T-helper 17 cell (primary cell): ENCODE measurements at regions not wholly inside any gene's neighbourhood (a gene's known extent, or its start where the extent isn't known, plus 50 kb on each side); places are given as distances from the start of the nearest gene placed in this dataset.
A peak's percentile ranks its signal among the peaks of the same experiment; 100 is the strongest.

Experiments used
- ATAC-seq: fragments of 150-1000 bp; cut with Tn5 transposase; 2 replicates; pipeline ENCODE4 v1.10.0; 2021; ENCODE audit warnings: mild to moderate bottlenecking, moderate library complexity
- DNase-seq, 3 donors: peaks; one replicate each; pipeline versions ENCODE4 v3.0.0 to v3.0.0-alpha.2; 2020 to 2021
- H3K9me3 ChIP-seq: one replicate; pipeline ENCODE4 v1.7.0; 2013; ENCODE audit warnings: low read length, mild to moderate bottlenecking; ENCODE audit not compliant: control insufficient read depth, poor library complexity, severe bottlenecking
- H3K27ac Mint-ChIP-seq: one replicate; pipeline ENCODE4 v1.8.0; 2022; ENCODE audit warnings: mild to moderate bottlenecking, moderate library complexity, mixed read lengths
- H3K27me3 Mint-ChIP-seq: one replicate; pipeline ENCODE4 v1.8.0; 2022; ENCODE audit warnings: mixed read lengths
- H3K36me3 Mint-ChIP-seq: one replicate; pipeline ENCODE4 v1.8.0; 2022; ENCODE audit warnings: low read depth, mixed read lengths
- H3K4me1 Mint-ChIP-seq: one replicate; pipeline ENCODE4 v1.8.0; 2022; ENCODE audit warnings: mild to moderate bottlenecking, mixed read lengths
- H3K4me3 Mint-ChIP-seq: one replicate; pipeline ENCODE4 v1.8.0; 2022; ENCODE audit warnings: mild to moderate bottlenecking, moderate library complexity, mixed read lengths

GRCh38 chr17:72403713-72404209 is 282.9 kb downstream of the SOX9 start:
- DNase-seq (no peak), ATAC-seq (no peak)
- no peak overlapping the region for H3K4me3 Mint-ChIP-seq
- H3K36me3 Mint-ChIP-seq, result no peaks in the 10 kb centered on the region
- H3K27me3 Mint-ChIP-seq, result no peaks in the 10 kb centered on the region
- H3K4me1 Mint-ChIP-seq, result no peaks in the 10 kb centered on the region
- no peaks in the 10 kb centered on the region for H3K9me3 ChIP-seq
- no peak overlapping the region for H3K27ac Mint-ChIP-seq

DNA sequence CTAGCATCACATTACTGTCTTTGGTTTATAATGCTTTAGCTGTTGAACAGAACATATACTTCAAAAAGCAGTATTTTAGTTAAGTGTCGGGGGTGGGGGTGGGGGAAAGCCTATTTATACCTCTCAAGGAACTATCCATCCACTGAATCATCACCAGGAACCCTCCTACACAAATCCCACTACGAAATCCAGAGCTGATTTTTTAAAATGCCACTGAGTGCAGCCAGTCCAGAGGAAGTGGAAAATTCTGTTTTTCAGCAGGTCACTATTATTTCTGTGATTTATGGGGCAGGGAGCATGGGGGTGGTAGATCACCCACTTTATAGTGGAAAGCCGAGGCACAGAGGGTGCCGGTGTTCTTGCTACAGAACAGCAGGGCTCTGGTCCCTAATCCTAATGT is 284.1 kb downstream of the SOX9 start:
- H3K9me3 ChIP-seq, result no peaks in the 10 kb centered on the region
- DNase-seq, result no peak
- no peak overlapping the region for H3K4me3 Mint-ChIP-seq
- H3K27ac Mint-ChIP-seq, result no peak overlapping the region
- no peak for ATAC-seq
- no peaks in the 10 kb centered on the region for H3K27me3 Mint-ChIP-seq
- no peaks in the 10 kb centered on the region for H3K36me3 Mint-ChIP-seq
- H3K4me1 Mint-ChIP-seq, result no peaks in the 10 kb centered on the region

GRCh38 chr17:72405662-72406230 is 284.9 kb downstream of the SOX9 start:
- Mint-ChIP-seq H3K36me3 (no peaks in the 10 kb centered on the region), H3K4me1 (no peaks in the 10 kb centered on the region), H3K4me3 (no peak overlapping the region), H3K27ac (peak overlapping the region; percentile 61), H3K27me3 (no peaks in the 10 kb centered on the region)
- H3K9me3 ChIP-seq, result no peaks in the 10 kb centered on the region
- no peak for DNase-seq
- ATAC-seq, result no peak

DNA sequence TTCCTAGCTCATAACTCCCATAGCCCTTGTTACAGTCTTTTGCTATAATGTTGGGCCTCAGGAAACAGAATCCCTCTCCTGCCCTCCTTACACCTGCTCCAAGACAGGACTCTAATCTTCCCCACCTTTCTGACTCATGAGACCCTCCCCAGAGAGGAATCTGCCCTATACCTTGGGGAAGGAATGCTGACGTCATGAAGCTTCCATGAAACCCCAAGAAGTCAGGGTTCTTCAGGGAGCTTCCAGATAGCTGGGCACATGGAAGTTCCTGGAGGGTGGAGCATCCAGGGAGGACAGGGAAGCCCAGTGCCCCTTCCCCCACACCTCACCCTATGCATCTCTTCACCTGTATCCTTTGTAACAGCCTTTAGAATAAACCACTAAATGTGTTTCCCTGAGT is 285.7 kb downstream of the SOX9 start:
- ATAC-seq, result no peak
- Mint-ChIP-seq H3K4me3 (no peak overlapping the region), H3K27ac (no peak overlapping the region), H3K4me1 (no peaks in the 10 kb centered on the region), H3K36me3 (no peaks in the 10 kb centered on the region), H3K27me3 (no peaks in the 10 kb centered on the region)
- H3K9me3 ChIP-seq, result no peaks in the 10 kb centered on the region
- DNase-seq, result no peak

GRCh38 chr17:72407336-72407909 is 286.6 kb downstream of the SOX9 start:
- Mint-ChIP-seq H3K36me3 (no peaks in the 10 kb centered on the region), H3K4me1 (no peaks in the 10 kb centered on the region), H3K27ac (no peak overlapping the region), H3K27me3 (no peaks in the 10 kb centered on the region), H3K4me3 (no peak overlapping the region)
- ATAC-seq, result no peak
- H3K9me3 ChIP-seq, result no peaks in the 10 kb centered on the region
- DNase-seq, result no peak

DNA sequence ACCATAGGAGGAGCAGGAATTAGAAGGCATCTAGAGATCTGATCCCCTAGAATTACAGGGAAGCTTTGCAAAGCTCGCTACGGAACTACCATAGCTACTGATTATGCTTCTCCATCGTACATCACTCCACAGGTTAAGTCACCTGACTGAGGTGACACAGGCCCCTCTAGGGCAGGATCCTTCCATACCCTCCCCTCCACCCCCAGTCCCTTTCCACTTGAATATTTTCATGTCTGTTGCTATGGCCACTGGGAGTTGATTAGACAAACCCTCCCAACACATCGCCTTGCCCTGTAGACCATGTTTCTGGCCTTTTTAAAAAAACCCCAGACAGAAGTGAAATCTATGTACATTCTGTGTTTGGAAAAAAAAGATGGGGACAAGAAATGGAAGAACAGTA is 287.1 kb downstream of the SOX9 start:
- H3K27ac Mint-ChIP-seq, result no peak overlapping the region
- H3K27me3 Mint-ChIP-seq, result no peaks in the 10 kb centered on the region
- no peak for DNase-seq
- H3K4me1 Mint-ChIP-seq, result no peaks in the 10 kb centered on the region
- H3K4me3 Mint-ChIP-seq, result no peak overlapping the region
- H3K9me3 ChIP-seq, result no peaks in the 10 kb centered on the region
- H3K36me3 Mint-ChIP-seq, result no peaks in the 10 kb centered on the region
- no peak for ATAC-seq

DNA sequence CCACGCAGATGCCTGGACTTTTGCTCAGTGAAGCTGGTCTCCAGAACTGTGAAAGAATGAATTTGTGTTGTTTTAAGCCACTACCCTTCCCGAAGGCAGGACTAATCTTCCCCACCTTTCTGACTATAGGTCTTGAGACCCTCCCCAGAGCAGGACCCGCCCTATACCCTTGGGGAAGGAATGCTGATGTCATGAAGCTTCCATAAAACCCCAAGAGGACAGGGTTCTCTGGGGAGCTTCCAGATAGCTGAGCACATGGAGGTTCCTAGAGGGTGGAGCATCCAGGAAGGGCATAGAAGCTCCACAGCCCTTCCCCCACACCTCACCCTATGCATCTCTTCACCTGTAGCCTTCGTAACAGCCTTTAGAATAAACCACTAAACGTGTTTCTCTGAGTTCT is 287.8 kb downstream of the SOX9 start:
- Mint-ChIP-seq H3K27ac (no peak overlapping the region), H3K36me3 (no peaks in the 10 kb centered on the region), H3K4me1 (no peaks in the 10 kb centered on the region), H3K4me3 (no peak overlapping the region), H3K27me3 (no peaks in the 10 kb centered on the region)
- no peak for ATAC-seq
- DNase-seq, result no peak
- H3K9me3 ChIP-seq, result no peaks in the 10 kb centered on the region

DNA sequence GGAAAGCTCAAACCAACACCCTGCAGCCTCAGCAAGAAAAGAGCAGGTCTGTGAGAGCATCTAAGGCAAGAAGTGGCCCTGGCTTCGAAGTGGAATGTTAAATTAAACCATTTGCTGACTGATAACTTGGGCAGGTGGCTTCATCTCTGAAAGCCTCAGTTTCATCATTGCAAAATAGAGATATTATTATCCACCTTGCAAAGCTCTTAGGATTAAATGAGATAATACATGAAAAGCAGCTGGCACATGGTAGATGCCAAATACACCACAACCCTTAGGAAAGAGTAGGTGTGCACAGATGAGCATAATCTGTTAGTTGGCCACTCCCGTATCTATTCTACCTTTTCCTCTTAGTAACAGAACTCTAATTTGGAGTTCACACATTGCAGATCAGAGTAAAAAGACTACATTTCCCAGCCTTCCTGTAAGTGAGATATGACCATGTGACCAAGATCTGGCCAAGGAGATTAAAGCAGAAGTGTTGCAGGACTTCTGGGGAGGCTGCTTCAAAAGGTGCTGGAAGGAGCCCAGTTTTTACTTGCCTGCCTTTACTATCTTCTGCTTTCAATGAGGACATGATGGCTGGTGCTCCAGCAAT is 288.7 kb downstream of the SOX9 start:
- DNase-seq (no peak), ATAC-seq (no peak)
- Mint-ChIP-seq H3K4me3 (no peak overlapping the region), H3K36me3 (no peaks in the 10 kb centered on the region), H3K4me1 (no peaks in the 10 kb centered on the region), H3K27me3 (no peaks in the 10 kb centered on the region), H3K27ac (no peak overlapping the region)
- H3K9me3 ChIP-seq, result no peaks in the 10 kb centered on the region

- H3K9me3 ChIP-seq, result no peaks in the 10 kb centered on the region
- Mint-ChIP-seq H3K27me3 (no peaks in the 10 kb centered on the region), H3K36me3 (no peaks in the 10 kb centered on the region), H3K4me3 (no peak overlapping the region), H3K27ac (no peak overlapping the region), H3K4me1 (no peaks in the 10 kb centered on the region)
- ATAC-seq (no peak), DNase-seq (no peak)
These were observed 290.3 kb downstream of the SOX9 start for GRCh38 chr17:72411124-72411563.

DNA sequence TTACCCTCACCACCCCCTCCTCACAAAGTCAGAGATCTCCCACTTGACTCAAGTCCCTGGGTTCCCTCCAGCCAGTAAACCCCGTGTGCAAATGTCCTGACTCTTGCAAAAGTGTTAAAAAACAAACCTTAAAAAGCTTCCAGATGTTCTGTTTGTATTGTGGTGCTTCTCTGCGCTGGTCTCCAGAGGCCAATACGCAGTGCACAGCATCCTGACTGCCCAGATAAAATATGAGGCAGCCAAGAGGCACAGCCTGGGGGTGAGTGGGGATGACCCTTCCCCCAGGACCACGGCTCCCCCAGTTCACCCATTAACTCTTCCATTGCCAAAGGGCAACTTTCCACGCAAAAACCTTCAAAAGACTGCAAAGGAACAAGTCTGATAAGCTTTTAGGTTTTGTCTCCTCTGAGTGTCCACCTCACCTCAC is 291.8 kb downstream of the SOX9 start:
- no peak overlapping the region for H3K27ac Mint-ChIP-seq
- no peak for ATAC-seq

GRCh38 chr17:72413077-72414031 is 292.5 kb downstream of the SOX9 start:
- H3K27me3 Mint-ChIP-seq, result no peaks in the 10 kb centered on the region
- H3K36me3 Mint-ChIP-seq, result no peaks in the 10 kb centered on the region
- H3K4me1 Mint-ChIP-seq, result no peaks in the 10 kb centered on the region
- no peak overlapping the region for H3K4me3 Mint-ChIP-seq
- DNase-seq (no peak), ATAC-seq (no peak)
- no peak overlapping the region for H3K27ac Mint-ChIP-seq
- H3K9me3 ChIP-seq, result no peaks in the 10 kb centered on the region

More for the DNA sequence above, 291.8 kb downstream of the SOX9 start:
- Mint-ChIP-seq H3K4me1 (no peaks in the 10 kb centered on the region), H3K36me3 (no peaks in the 10 kb centered on the region), H3K27me3 (no peaks in the 10 kb centered on the region), H3K4me3 (no peak overlapping the region)
- DNase-seq, result no peak
- no peaks in the 10 kb centered on the region for H3K9me3 ChIP-seq

DNA sequence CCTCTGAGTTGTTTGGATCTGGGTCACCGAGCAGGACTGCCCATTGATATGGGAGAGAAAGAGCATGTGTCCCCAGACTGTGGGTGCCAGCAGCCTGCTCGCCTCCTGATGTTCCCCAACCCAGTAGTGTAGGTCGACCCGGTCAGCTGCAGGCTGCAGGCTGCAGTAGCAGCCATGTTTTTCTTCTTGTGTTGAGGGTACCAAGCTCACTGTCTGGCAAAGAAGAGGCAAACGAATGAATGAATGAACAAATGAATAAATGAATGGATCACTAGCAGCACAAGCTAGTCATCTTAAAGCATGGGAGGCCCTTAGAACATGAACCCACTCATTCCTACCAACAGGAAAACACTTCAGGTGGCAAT is 293.2 kb downstream of the SOX9 start:
- no peaks in the 10 kb centered on the region for H3K27me3 Mint-ChIP-seq
- no peaks in the 10 kb centered on the region for H3K4me1 Mint-ChIP-seq
- H3K27ac Mint-ChIP-seq, result no peak overlapping the region
- ATAC-seq (no peak), DNase-seq (no peak)
- no peaks in the 10 kb centered on the region for H3K9me3 ChIP-seq
- H3K4me3 Mint-ChIP-seq, result no peak overlapping the region
- no peaks in the 10 kb centered on the region for H3K36me3 Mint-ChIP-seq
